Suprapubic skin (tissue), 3 donors: ENCODE measurements at regions not wholly inside any gene's neighbourhood (a gene's known extent, or its start where the extent isn't known, plus 50 kb on each side); places are given as distances from the start of the nearest gene placed in this dataset.

ENCODE experiments used
- CTCF ChIP-seq, 2 donors: fragments of 200-600 bp in 1 of 2; fragments of 450-650 bp in 1 of 2; sonication (generic) in 1 of 2; IDR thresholded peaks; one replicate each; pipeline ENCODE4 v1.5.1; 2016 to 2019; ENCODE audit warnings: antibody characterized with exemption in 2 of 2, mild to moderate bottlenecking in 1 of 2, moderate library complexity in 1 of 2
- EP300 ChIP-seq: sonication (generic); formaldehyde crosslinking; IDR thresholded peaks from one replicate; pipeline ENCODE4 v1.6.1; 2017; ENCODE audit warnings: antibody characterized with exemption
- POLR2A ChIP-seq, 2 donors: fragments of 450-650 bp; IDR thresholded peaks; one replicate each; pipeline ENCODE4 v1.6.1; 2017; ENCODE audit warnings: antibody characterized with exemption in 2 of 2, mild to moderate bottlenecking in 2 of 2, moderate library complexity in 2 of 2

- TF ChIP-seq CTCF (IDR thresholded peaks at IDR 0.05), result no peak
- no peak for TF ChIP-seq POLR2A (IDR thresholded peaks at IDR 0.05)
- TF ChIP-seq EP300, result no peak
These were observed 62.5 kb upstream of the RMDN2 start for GRCh38 chr2:37862620-37863019.
